Neural crest cell (in vitro differentiated cells): ENCODE measurements at regions not wholly inside any gene's neighbourhood (a gene's known extent, or its start where the extent isn't known, plus 50 kb on each side); places are given as distances from the start of the nearest gene placed in this dataset.

Experiments used
- DNase-seq: peaks from one replicate; pipeline ENCODE4 v3.0.0; 2021; ENCODE audit warnings: low read depth, mixed read lengths, low spot score
- H3K27ac Mint-ChIP-seq: one replicate; pipeline ENCODE4 v1.8.0; 2021; ENCODE audit warnings: mild to moderate bottlenecking, mixed read lengths; ENCODE audit not compliant: unreplicated experiment
- H3K27me3 Mint-ChIP-seq: 2 replicates; pipeline ENCODE4 v1.8.0; 2021; ENCODE audit warnings: low read depth, mild to moderate bottlenecking, mixed read lengths
- H3K36me3 Mint-ChIP-seq: 2 replicates; pipeline ENCODE4 v1.8.0; 2021; ENCODE audit warnings: low read depth, mild to moderate bottlenecking, mixed read lengths
- H3K4me1 Mint-ChIP-seq: 2 replicates; pipeline ENCODE4 v1.8.0; 2021; ENCODE audit warnings: mixed read lengths
- H3K4me3 Mint-ChIP-seq: one replicate; pipeline ENCODE4 v1.8.0; 2021; ENCODE audit warnings: mild to moderate bottlenecking, mixed read lengths
- H3K9me3 Mint-ChIP-seq: 2 replicates; pipeline ENCODE4 v1.8.0; 2021; ENCODE audit warnings: mixed read lengths
- TF ChIP-seq, protein P1 (sequence below): fragments of 200-600 bp; sonication (generic); conservative IDR thresholded peaks from 2 replicates; pipeline ENCODE4 v1.5.0; 2021; ENCODE audit warnings: antibody characterized with exemption, mild to moderate bottlenecking

DNA sequence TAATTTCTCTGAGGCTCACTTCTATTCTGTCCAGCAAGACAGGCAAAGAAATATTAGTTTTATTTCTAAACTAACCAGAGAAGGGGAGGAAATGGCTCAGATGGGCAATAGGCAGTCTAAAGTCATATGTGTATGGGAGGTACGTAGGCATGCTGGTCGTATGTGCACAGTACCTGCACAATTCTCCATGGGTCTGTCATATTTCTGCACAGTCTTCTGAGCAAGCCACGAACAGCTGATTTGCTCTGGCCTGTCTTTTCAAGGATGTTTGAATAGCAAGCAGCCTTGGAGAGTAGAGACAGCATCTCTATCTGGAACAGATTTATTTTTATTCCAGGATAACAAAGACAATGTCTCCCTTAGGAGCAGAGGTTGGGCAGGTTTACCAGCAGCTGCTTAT is 92.1 kb downstream of the SLC25A47 start:
- TF ChIP-seq, protein P1, sequence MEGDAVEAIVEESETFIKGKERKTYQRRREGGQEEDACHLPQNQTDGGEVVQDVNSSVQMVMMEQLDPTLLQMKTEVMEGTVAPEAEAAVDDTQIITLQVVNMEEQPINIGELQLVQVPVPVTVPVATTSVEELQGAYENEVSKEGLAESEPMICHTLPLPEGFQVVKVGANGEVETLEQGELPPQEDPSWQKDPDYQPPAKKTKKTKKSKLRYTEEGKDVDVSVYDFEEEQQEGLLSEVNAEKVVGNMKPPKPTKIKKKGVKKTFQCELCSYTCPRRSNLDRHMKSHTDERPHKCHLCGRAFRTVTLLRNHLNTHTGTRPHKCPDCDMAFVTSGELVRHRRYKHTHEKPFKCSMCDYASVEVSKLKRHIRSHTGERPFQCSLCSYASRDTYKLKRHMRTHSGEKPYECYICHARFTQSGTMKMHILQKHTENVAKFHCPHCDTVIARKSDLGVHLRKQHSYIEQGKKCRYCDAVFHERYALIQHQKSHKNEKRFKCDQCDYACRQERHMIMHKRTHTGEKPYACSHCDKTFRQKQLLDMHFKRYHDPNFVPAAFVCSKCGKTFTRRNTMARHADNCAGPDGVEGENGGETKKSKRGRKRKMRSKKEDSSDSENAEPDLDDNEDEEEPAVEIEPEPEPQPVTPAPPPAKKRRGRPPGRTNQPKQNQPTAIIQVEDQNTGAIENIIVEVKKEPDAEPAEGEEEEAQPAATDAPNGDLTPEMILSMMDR: no peak
- Mint-ChIP-seq H3K9me3 (no peaks in the 10 kb centered on the region), H3K4me1 (peaks cover 23% of the 10 kb centered on the region), H3K4me3 (no peak overlapping the region), H3K27me3 (no peaks in the 10 kb centered on the region), H3K36me3 (no peaks in the 10 kb centered on the region), H3K27ac (no peak overlapping the region)
- no peak for DNase-seq

DNA sequence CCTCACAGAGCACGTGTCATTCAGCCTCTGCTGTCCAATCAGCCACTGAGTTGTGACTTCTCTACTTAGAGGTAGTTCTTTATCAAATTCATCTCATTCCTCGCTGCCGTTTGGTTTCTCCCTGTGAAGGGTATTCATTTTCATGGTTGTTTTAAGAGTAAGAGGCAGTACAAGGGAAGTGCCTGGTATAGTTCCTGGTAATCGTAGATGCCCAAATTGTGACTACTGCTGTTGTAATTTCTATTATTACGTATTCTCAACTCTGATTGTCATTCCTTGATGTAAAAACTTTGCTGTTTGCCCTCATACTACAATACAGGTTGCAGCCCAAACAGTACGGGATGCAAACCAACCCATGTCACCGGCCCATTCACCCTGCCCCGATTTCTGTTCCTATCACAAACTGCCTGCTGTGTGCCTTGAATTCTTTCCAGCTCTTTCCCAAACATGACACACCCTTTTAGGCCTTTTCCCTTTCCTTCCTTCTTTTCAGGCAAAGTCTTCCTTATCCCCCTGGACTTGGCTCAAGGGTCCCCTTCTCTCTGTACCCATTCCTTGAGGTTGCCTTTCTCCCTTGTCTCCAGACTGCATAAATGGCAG is 93.0 kb downstream of the SLC25A47 start:
- peaks cover 20% of the 10 kb centered on the region for H3K4me1 Mint-ChIP-seq
- TF ChIP-seq, protein P1: no peak
- H3K27me3 Mint-ChIP-seq: no peaks in the 10 kb centered on the region
- no peak overlapping the region for H3K4me3 Mint-ChIP-seq
- H3K36me3 Mint-ChIP-seq: no peaks in the 10 kb centered on the region
- no peak overlapping the region for H3K27ac Mint-ChIP-seq
- no peak for DNase-seq
- no peaks in the 10 kb centered on the region for H3K9me3 Mint-ChIP-seq

DNA sequence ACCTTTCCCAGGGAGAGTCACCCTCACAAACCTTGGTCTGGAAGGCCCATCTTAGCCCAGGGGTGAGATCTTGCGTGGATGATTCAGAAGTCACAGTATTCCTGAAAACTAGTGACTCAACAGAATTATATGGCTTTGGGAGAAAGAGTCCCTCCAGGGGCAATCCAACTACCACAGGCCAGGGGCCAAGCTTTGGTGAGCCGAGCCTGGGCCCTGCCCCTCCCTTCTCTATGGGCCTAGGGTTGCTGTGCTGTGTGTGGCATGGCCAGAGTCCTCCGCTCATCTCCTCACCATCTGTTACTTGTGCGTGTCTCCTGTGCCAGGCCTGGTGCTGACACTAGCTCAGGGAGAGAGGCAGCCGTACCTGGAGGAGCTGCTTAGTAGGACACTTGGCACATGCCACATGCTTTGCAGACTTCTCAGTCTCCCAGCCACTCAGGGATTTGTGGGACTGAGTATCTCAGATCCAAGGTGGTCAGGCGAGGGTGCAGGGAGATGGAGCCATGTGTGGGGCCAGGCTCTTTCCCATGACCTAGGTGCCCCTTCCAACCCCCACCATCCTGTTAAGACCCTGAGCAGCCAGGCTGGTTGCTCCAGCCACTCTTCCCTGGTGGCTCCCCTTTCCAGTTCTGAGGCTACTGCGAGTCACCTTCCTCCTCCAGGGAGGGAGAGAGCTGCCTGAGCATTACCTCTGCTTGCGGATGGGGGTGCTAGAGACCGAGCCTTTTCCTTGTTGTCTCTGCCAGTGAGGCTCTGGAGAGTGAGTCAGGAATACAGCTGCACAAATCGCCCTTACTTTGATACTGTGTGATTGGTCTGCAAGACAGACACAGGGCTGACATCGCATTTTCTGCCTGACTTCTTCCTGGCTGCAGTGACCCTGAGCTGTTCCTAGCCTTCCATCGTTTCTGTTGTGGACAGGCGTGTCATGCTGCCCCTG is 94.1 kb downstream of the SLC25A47 start:
- Mint-ChIP-seq H3K27ac (no peak overlapping the region), H3K27me3 (no peaks in the 10 kb centered on the region), H3K36me3 (no peaks in the 10 kb centered on the region), H3K4me3 (no peak overlapping the region), H3K4me1 (peaks cover 20% of the 10 kb centered on the region), H3K9me3 (no peaks in the 10 kb centered on the region)
- TF ChIP-seq, protein P1: peak; percentile 69
- DNase-seq: peak; percentile 60

DNA sequence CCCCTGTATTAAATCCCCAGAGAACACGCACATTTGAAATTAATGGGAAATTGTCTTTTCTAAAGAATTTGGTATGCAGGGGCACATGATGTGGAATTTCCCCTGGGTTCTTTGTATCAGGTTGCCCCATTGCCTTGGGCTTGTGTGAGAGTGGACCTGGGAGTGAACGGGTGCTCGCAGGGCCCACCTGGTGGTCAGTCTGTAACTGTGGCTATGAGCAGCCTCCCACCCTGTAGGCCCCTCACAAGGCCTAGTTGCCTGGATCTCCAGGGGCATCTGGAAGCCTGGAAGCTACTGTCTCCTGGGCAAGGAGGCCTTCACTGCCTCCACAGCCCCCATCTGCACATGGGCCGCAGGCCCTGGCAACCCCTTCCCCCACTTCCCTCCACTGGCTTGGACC is 96.7 kb downstream of the SLC25A47 start:
- Mint-ChIP-seq H3K4me1 (peaks cover 15% of the 10 kb centered on the region), H3K27me3 (no peaks in the 10 kb centered on the region), H3K27ac (no peak overlapping the region), H3K4me3 (no peak overlapping the region), H3K36me3 (no peaks in the 10 kb centered on the region), H3K9me3 (no peaks in the 10 kb centered on the region)
- TF ChIP-seq, protein P1: no peak
- no peak for DNase-seq

DNA sequence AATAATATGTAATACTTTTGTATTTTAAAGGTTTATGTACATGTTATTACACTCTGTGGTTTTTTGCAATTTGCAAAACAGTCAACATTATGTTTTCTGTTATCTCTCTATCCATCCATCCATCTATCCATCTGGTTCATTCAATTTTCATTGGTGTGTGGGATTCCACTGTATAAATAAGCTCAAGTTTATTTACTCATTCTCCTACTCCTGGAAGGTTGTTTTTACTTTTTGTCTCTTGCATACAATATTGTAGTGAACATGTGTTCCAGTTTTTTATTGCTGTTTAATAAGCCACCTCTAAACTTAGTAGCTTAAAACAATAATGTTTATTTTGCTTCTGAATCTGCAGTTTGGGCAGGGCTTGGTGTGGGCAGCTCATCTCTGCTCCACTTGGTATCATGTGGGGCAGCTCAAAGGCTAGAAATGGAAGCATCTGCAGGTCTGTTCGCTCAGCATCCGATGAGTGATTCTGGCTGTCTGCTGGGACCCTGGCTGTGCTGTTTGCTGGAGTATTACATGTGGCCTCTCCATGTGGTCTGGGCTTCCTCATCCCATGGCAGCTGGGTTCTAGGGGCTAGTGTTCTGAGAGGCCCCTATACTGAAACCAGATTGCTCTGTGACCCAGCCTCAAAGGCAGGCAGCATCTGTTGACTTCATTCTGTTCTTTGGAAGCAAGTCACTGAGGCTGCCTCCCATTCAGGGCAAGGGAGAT is 98.8 kb downstream of the SLC25A47 start:
- no peak for DNase-seq
- Mint-ChIP-seq H3K36me3 (no peaks in the 10 kb centered on the region), H3K4me1 (peaks cover 25% of the 10 kb centered on the region), H3K4me3 (no peak overlapping the region), H3K9me3 (no peaks in the 10 kb centered on the region), H3K27ac (no peak overlapping the region), H3K27me3 (no peaks in the 10 kb centered on the region)
- TF ChIP-seq, protein P1: no peak
